ENCODE measurements at regions not wholly inside any gene's neighbourhood (a gene's known extent, or its start where the extent isn't known, plus 50 kb on each side); places are given as distances from the start of the nearest gene placed in this dataset.
"Not testable (repeated sequence)": the region's sequence is repeated elsewhere in the genome, so short reads cannot be mapped to it uniquely, and the experiment has no call there.

- WGBS (ENCODE audit: insufficient coverage), result no CpG with 5 or more reads among the region's 6 CpGs
- no peaks in the 10 kb centered on the region for H3K27me3 ChIP-seq (ENCODE audit: control insufficient read depth in 2 of 2, insufficient read depth in 2 of 2, low read length in 2 of 2)
- H3K27me3 Mint-ChIP-seq (ENCODE audit: low read depth in 3 of 3), result peaks cover 0 to 6% (median 0%) of the 10 kb centered on the region in 3 donors
- no peak overlapping the region for H3K27ac Mint-ChIP-seq
- no peak overlapping the region for H3K4me3 Mint-ChIP-seq
- intact Hi-C loops (cut with micrococcal nuclease), result no loop called here
- no peaks in the 10 kb centered on the region for H4K20me1 ChIP-seq (ENCODE audit: insufficient read depth, low read length)
- peaks cover 0 to 36% (median 26%) of the 10 kb centered on the region in 7 donors for H3K9me3 Mint-ChIP-seq
- no peaks in the 10 kb centered on the region for H3K4me1 ChIP-seq (ENCODE audit: control insufficient read depth in 1 of 2, insufficient read depth in 2 of 2, low read length in 2 of 2)
- H3K9me3 ChIP-seq (replicated peaks in 1 of 2; ENCODE audit: control insufficient read depth in 1 of 2, insufficient read depth in 1 of 2, low read length in 2 of 2), result peaks cover 19 to 23% of the 10 kb centered on the region in 2 donors
- H3K9ac ChIP-seq (ENCODE audit: insufficient read depth, low read length, poor library complexity, severe bottlenecking), result no peak overlapping the region
- H3K27ac ChIP-seq (ENCODE audit: low read depth in 1 of 2, low read length in 2 of 2), result no peak overlapping the region
- TF ChIP-seq, protein P1, sequence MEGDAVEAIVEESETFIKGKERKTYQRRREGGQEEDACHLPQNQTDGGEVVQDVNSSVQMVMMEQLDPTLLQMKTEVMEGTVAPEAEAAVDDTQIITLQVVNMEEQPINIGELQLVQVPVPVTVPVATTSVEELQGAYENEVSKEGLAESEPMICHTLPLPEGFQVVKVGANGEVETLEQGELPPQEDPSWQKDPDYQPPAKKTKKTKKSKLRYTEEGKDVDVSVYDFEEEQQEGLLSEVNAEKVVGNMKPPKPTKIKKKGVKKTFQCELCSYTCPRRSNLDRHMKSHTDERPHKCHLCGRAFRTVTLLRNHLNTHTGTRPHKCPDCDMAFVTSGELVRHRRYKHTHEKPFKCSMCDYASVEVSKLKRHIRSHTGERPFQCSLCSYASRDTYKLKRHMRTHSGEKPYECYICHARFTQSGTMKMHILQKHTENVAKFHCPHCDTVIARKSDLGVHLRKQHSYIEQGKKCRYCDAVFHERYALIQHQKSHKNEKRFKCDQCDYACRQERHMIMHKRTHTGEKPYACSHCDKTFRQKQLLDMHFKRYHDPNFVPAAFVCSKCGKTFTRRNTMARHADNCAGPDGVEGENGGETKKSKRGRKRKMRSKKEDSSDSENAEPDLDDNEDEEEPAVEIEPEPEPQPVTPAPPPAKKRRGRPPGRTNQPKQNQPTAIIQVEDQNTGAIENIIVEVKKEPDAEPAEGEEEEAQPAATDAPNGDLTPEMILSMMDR (IDR thresholded peaks at IDR 0.05), result no peak
- no peaks in the 10 kb centered on the region for H3K36me3 ChIP-seq (replicated peaks in 1 of 2; ENCODE audit: control insufficient read depth in 1 of 2, insufficient read depth in 2 of 2, low read length in 2 of 2)
- no peaks in the 10 kb centered on the region for H3K79me2 ChIP-seq (ENCODE audit: insufficient read depth, low read length)
- DNase-seq, result no peak
- H2AFZ ChIP-seq (ENCODE audit: insufficient read depth, low read depth, low read length, poor library complexity, severe bottlenecking), result no peak overlapping the region
- no peaks in the 10 kb centered on the region for H3K4me1 Mint-ChIP-seq
- H3K4me2 ChIP-seq (replicated peaks; ENCODE audit: extremely low read depth, low read length, poor library complexity, severe bottlenecking), result no peak overlapping the region
- no peak overlapping the region for H3K4me3 ChIP-seq (replicated peaks in 1 of 3; ENCODE audit: low read depth in 2 of 3, low read length in 3 of 3)
- no peaks in the 10 kb centered on the region for H3K36me3 Mint-ChIP-seq
These were observed 221.8 kb downstream of the ASMT start for GRCh38 chrX:1836683-1837082.

GRCh38 chrX:1841746-1842145 is 226.9 kb downstream of the ASMT start:
- Histone ChIP-seq H3K79me2 (ENCODE audit: insufficient read depth, low read length) (no peaks in the 10 kb centered on the region), H3K9me3 (replicated peaks in 1 of 2; ENCODE audit: control insufficient read depth in 1 of 2, insufficient read depth in 1 of 2, low read length in 2 of 2) (peaks cover 12% of the 10 kb centered on the region in 2 donors), H4K20me1 (ENCODE audit: insufficient read depth, low read length) (no peaks in the 10 kb centered on the region), H3K36me3 (replicated peaks in 1 of 2; ENCODE audit: control insufficient read depth in 1 of 2, insufficient read depth in 2 of 2, low read length in 2 of 2) (no peaks in the 10 kb centered on the region), H3K4me1 (ENCODE audit: control insufficient read depth in 1 of 2, insufficient read depth in 2 of 2, low read length in 2 of 2) (no peaks in the 10 kb centered on the region), H3K27me3 (ENCODE audit: control insufficient read depth in 2 of 2, insufficient read depth in 2 of 2, low read length in 2 of 2) (no peaks in the 10 kb centered on the region), H3K27ac (ENCODE audit: low read depth in 1 of 2, low read length in 2 of 2) (no peak overlapping the region), H3K4me3 (replicated peaks in 1 of 3; ENCODE audit: low read depth in 2 of 3, low read length in 3 of 3) (no peak overlapping the region), H3K9ac (ENCODE audit: insufficient read depth, low read length, poor library complexity, severe bottlenecking) (no peak overlapping the region), H2AFZ (ENCODE audit: insufficient read depth, low read depth, low read length, poor library complexity, severe bottlenecking) (no peak overlapping the region), H3K4me2 (replicated peaks; ENCODE audit: extremely low read depth, low read length, poor library complexity, severe bottlenecking) (no peak overlapping the region)
- TF ChIP-seq, protein P1 (IDR thresholded peaks at IDR 0.05), result no peak
- Mint-ChIP-seq H3K27me3 (ENCODE audit: low read depth in 3 of 3) (peaks cover 0 to 3% (median 2%) of the 10 kb centered on the region in 3 donors), H3K4me1 (no peaks in the 10 kb centered on the region), H3K9me3 (peaks cover 0 to 28% (median 18%) of the 10 kb centered on the region in 7 donors), H3K36me3 (no peaks in the 10 kb centered on the region), H3K4me3 (no peak overlapping the region), H3K27ac (peak overlapping the region in 2 of 7 donors; percentile 40 to 41)
- intact Hi-C loops (cut with micrococcal nuclease), result no loop called here
- 88% methylated on average over 5 of the region's 7 CpGs for WGBS (ENCODE audit: insufficient coverage)
- DNase-seq, result no peak

GRCh38 chrX:1847000-1847399 is 232.1 kb downstream of the ASMT start:
- H4K20me1 ChIP-seq (ENCODE audit: insufficient read depth, low read length); H3K36me3 ChIP-seq (replicated peaks in 1 of 2; ENCODE audit: control insufficient read depth in 1 of 2, insufficient read depth in 2 of 2, low read length in 2 of 2); H3K9ac ChIP-seq (ENCODE audit: insufficient read depth, low read length, poor library complexity, severe bottlenecking); H3K27ac Mint-ChIP-seq; DNase-seq; H3K27ac ChIP-seq (ENCODE audit: low read depth in 1 of 2, low read length in 2 of 2); H3K4me1 ChIP-seq (ENCODE audit: control insufficient read depth in 1 of 2, insufficient read depth in 2 of 2, low read length in 2 of 2); H3K4me1 Mint-ChIP-seq; H3K4me2 ChIP-seq (replicated peaks; ENCODE audit: extremely low read depth, low read length, poor library complexity, severe bottlenecking); H3K4me3 ChIP-seq (replicated peaks in 1 of 3; ENCODE audit: low read depth in 2 of 3, low read length in 3 of 3); H2AFZ ChIP-seq (ENCODE audit: insufficient read depth, low read depth, low read length, poor library complexity, severe bottlenecking); H3K27me3 ChIP-seq (ENCODE audit: control insufficient read depth in 2 of 2, insufficient read depth in 2 of 2, low read length in 2 of 2); H3K4me3 Mint-ChIP-seq; intact Hi-C loops (cut with micrococcal nuclease); H3K36me3 Mint-ChIP-seq; H3K9me3 ChIP-seq (replicated peaks in 1 of 2; ENCODE audit: control insufficient read depth in 1 of 2, insufficient read depth in 1 of 2, low read length in 2 of 2); H3K27me3 Mint-ChIP-seq (ENCODE audit: low read depth in 3 of 3); H3K79me2 ChIP-seq (ENCODE audit: insufficient read depth, low read length): not testable (repeated sequence)
- WGBS (ENCODE audit: insufficient coverage), result no CpG with 5 or more reads among the region's 4 CpGs
- peaks cover 0 to 15% (median 3%) of the 10 kb centered on the region in 7 donors for H3K9me3 Mint-ChIP-seq

Data from CD14-positive monocyte (primary cell).